MM.1S (cell line): ENCODE measurements at regions not wholly inside any gene's neighbourhood (a gene's known extent, or its start where the extent isn't known, plus 50 kb on each side); places are given as distances from the start of the nearest gene placed in this dataset.
A peak's percentile ranks its signal among the peaks of the same experiment; 100 is the strongest.

Source experiments
- DNase-seq: peaks from one replicate; pipeline ENCODE4 v3.0.0-alpha.2; 2015
- H2AFZ ChIP-seq: fragments of 300-600 bp; sonication (generic); 2 replicates; pipeline ENCODE4 v1.6.0; 2016; ENCODE audit warnings: antibody characterized with exemption, low read length
- H3F3A ChIP-seq: fragments of 300-600 bp; sonication (generic); 2 replicates; pipeline ENCODE4 v1.6.1; 2016; ENCODE audit warnings: mild to moderate bottlenecking, antibody characterized with exemption, low read length, moderate library complexity, mixed read lengths; ENCODE audit not compliant: insufficient read depth
- H3K27ac ChIP-seq: fragments of 300-600 bp; sonication (generic); 2 replicates; pipeline ENCODE4 v1.5.1; 2016; ENCODE audit warnings: mild to moderate bottlenecking, low read length
- H3K27me3 ChIP-seq: fragments of 300-600 bp; sonication (generic); replicated peaks from 2 replicates; pipeline ENCODE4 v1.6.0; 2016; ENCODE audit warnings: low read length; ENCODE audit not compliant: insufficient read depth
- H3K36me3 ChIP-seq: fragments of 300-600 bp; sonication (generic); replicated peaks from 2 replicates; pipeline ENCODE4 v1.6.1; 2016; ENCODE audit warnings: mild to moderate bottlenecking, low read length, mixed read lengths; ENCODE audit not compliant: insufficient read depth
- H3K4me1 ChIP-seq: fragments of 300-600 bp; sonication (generic); 2 replicates; pipeline ENCODE4 v1.6.1; 2016; ENCODE audit warnings: low read length, mixed read lengths
- H3K4me2 ChIP-seq: fragments of 300-600 bp; sonication (generic); 2 replicates; pipeline ENCODE4 v1.6.0; 2016; ENCODE audit warnings: low read depth, low read length
- H3K4me3 ChIP-seq: fragments of 300-600 bp; sonication (generic); 2 replicates; pipeline ENCODE4 v1.5.1; 2016; ENCODE audit warnings: low read length, mixed read lengths
- H3K79me2 ChIP-seq: fragments of 300-600 bp; sonication (generic); 2 replicates; pipeline ENCODE4 v1.6.1; 2016; ENCODE audit warnings: mixed run types, low read length, mixed read lengths
- H3K9ac ChIP-seq: fragments of 300-600 bp; sonication (generic); 2 replicates; pipeline ENCODE4 v1.6.1; 2016; ENCODE audit warnings: low read length, mixed read lengths
- H3K9me2 ChIP-seq: fragments of 300-600 bp; sonication (generic); replicated peaks from 2 replicates; pipeline ENCODE4 v1.6.1; 2016; ENCODE audit warnings: mild to moderate bottlenecking, low read length, mixed read lengths; ENCODE audit not compliant: insufficient read depth
- H3K9me3 ChIP-seq: fragments of 300-600 bp; sonication (generic); replicated peaks from 2 replicates; pipeline ENCODE4 v1.6.1; 2016; ENCODE audit warnings: mild to moderate bottlenecking, low read length, mixed read lengths; ENCODE audit not compliant: insufficient read depth
- H4K20me1 ChIP-seq: fragments of 300-600 bp; sonication (generic); 2 replicates; pipeline ENCODE4 v1.6.1; 2016; ENCODE audit warnings: mild to moderate bottlenecking, low read length, moderate library complexity, mixed read lengths; ENCODE audit not compliant: insufficient read depth
- CTCF ChIP-seq: fragments of 300-600 bp; sonication (generic); IDR thresholded peaks from 2 replicates; pipeline ENCODE4 v1.5.1; 2016; ENCODE audit warnings: antibody characterized with exemption, low read length, mixed read lengths
- EZH2 ChIP-seq: fragments of 300-600 bp; sonication (generic); optimal IDR thresholded peaks from 2 replicates; pipeline ENCODE3; 2017; ENCODE audit warnings: low read depth, mild to moderate bottlenecking, antibody characterized with exemption, low read length, mixed read lengths
- EZH2phosphoT487 ChIP-seq: fragments of 300-600 bp; sonication (generic); IDR thresholded peaks from 2 replicates; pipeline ENCODE4 v1.6.1; 2018; ENCODE audit warnings: antibody characterized with exemption, low read length

GRCh38 chr4:72918362-72918761, 151.2 kb downstream of the COX18 start:
- H3K9ac ChIP-seq, result no peak overlapping the region
- H3F3A ChIP-seq, result no peaks in the 10 kb centered on the region
- no peak overlapping the region for H3K27ac ChIP-seq
- no peaks in the 10 kb centered on the region for H3K36me3 ChIP-seq
- H3K4me1 ChIP-seq, result no peaks in the 10 kb centered on the region
- no peak overlapping the region for H2AFZ ChIP-seq
- DNase-seq, result no peak
- H3K9me2 ChIP-seq, result no peaks in the 10 kb centered on the region
- no peaks in the 10 kb centered on the region for H3K79me2 ChIP-seq
- no peaks in the 10 kb centered on the region for H3K27me3 ChIP-seq
- no peak for TF ChIP-seq CTCF
- TF ChIP-seq EZH2, result no peak
- no peak for TF ChIP-seq EZH2phosphoT487
- H4K20me1 ChIP-seq, result no peaks in the 10 kb centered on the region
- H3K4me3 ChIP-seq, result no peak overlapping the region
- H3K9me3 ChIP-seq, result no peaks in the 10 kb centered on the region
- no peak overlapping the region for H3K4me2 ChIP-seq

- no peak overlapping the region for H2AFZ ChIP-seq
- H3K4me2 ChIP-seq, result no peak overlapping the region
- no peaks in the 10 kb centered on the region for H3K27me3 ChIP-seq
- no peaks in the 10 kb centered on the region for H3K9me2 ChIP-seq
- no peak for TF ChIP-seq EZH2
- TF ChIP-seq CTCF, result no peak
- no peak for TF ChIP-seq EZH2phosphoT487
- no peak overlapping the region for H3K9ac ChIP-seq
- H3K9me3 ChIP-seq, result no peaks in the 10 kb centered on the region
- H3K4me3 ChIP-seq, result no peak overlapping the region
- no peak for DNase-seq
- no peak overlapping the region for H3K27ac ChIP-seq
- no peaks in the 10 kb centered on the region for H3K4me1 ChIP-seq
- H3K36me3 ChIP-seq, result no peaks in the 10 kb centered on the region
- no peaks in the 10 kb centered on the region for H4K20me1 ChIP-seq
- no peaks in the 10 kb centered on the region for H3K79me2 ChIP-seq
- no peaks in the 10 kb centered on the region for H3F3A ChIP-seq
These were observed 158.2 kb downstream of the COX18 start for GRCh38 chr4:72911316-72911715.

DNA sequence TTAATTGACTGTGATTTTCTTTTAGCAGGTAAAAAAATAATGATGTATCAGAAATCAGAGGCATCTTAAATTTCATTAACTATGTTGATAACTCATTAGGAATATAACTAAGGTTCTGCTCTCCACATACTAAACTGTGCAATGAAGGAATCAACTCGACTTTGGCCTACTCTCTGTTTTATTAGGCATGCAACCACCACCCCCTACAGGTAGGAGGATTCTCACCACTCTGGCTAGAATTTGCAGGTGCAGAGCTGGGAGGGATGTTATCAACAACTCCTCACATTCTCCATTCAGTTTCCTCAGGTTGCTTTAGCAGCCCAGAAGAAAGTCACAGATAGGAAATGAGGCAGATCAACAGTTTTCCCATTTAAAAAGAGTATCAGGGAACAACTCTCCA, 160.1 kb downstream of the COX18 start:
- DNase-seq, result peak; percentile 28
- Histone ChIP-seq H3K9ac (no peak overlapping the region), H2AFZ (no peak overlapping the region)

More for the DNA sequence above, 160.1 kb downstream of the COX18 start:
- no peaks in the 10 kb centered on the region for H3K79me2 ChIP-seq
- H3K4me3 ChIP-seq, result no peak overlapping the region
- no peaks in the 10 kb centered on the region for H4K20me1 ChIP-seq
- no peaks in the 10 kb centered on the region for H3K9me3 ChIP-seq
- no peak overlapping the region for H3K27ac ChIP-seq
- no peaks in the 10 kb centered on the region for H3F3A ChIP-seq
- H3K9me2 ChIP-seq, result no peaks in the 10 kb centered on the region
- H3K36me3 ChIP-seq, result no peaks in the 10 kb centered on the region
- H3K27me3 ChIP-seq, result no peaks in the 10 kb centered on the region
- H3K4me2 ChIP-seq, result no peak overlapping the region
- no peaks in the 10 kb centered on the region for H3K4me1 ChIP-seq
- no peak for TF ChIP-seq EZH2
- peak; percentile 49 for TF ChIP-seq CTCF
- no peak for TF ChIP-seq EZH2phosphoT487
